ENCODE measurements at regions not wholly inside any gene's neighbourhood (a gene's known extent, or its start where the extent isn't known, plus 50 kb on each side); places are given as distances from the start of the nearest gene placed in this dataset.

DNA sequence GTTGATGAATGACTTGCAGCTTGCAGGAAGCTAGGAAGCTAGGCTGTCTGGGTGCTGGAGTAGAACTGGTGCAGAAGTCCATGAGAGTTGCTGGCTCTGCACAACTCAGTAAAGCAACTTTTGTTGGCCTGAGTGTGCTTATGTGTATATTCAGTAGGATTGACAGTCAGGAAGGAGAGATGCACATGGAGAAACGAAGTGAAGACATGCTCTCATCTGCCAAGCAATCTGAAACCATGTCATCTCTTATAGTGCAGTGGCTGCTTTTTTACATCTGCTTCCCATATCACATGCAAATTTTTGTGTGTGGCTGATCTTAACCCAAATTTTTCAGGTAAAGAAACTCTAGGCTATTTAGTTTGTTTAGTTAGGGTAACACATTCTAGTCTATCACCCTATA, 252.4 kb upstream of the HS3ST5 start:
- no peak for DNase-seq (ENCODE audit: low read depth in 4 of 4, low spot score in 3 of 4)

DNA sequence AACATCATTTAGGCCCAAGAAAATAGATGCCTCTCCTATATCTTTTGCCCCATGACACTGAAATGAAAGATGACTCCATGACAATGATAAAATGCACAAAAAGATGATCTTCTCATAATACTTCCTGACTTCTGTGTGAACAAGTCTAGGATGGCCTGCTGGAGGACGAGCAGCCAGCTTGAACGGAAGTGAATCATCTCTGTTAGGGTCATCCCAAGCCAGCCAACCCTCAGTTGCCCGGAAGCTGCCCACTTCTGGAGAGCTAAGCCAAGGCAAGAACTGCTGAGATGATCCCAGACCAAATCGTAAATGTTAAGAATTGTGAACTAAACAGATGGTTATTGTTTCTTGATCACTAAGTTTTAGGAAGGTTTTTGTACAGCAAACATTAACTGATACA, 249.7 kb upstream of the HS3ST5 start:
- no peak for DNase-seq (ENCODE audit: low read depth in 4 of 4, low spot score in 3 of 4)

DNA sequence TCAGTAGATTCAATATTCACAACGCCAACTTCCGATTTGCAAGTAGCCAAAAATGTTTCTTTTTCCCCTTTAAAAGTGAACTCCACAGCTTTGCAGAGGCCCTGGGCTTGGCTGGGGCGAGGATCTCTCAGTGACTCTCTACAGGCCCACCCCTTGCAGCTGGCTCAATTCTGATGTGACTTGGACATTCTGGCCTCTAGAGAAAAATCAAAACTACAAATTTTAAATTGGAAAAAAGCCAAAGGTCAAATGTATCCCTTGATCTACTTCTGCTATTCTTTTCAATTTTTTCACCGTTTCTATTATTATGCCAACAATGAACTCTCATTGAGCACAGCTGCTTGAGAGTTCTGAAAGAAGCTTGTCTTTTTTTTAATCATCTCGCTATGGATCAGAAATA, 245.9 kb upstream of the HS3ST5 start:
- no peak for DNase-seq (ENCODE audit: low read depth in 4 of 4, low spot score in 3 of 4)

DNA sequence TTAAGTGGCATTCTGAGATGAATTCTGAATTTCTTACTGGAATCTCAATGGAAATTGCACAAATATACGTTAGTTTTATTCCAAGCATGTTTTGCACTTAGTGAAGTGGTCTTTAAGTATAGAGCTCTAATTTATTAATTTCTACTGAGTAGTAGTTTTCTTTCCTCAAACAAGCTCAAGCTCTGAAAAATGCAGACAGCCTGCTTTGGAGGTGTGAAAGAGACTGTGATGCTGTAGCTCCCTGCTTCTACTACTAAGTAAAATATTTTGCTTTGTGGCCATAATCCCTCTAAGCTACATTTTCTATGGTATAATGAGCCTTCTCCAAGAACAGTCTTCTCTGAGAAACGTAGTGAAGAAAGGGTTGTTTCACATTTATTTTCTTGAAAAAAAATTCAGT, 243.5 kb upstream of the HS3ST5 start:
- no peak for DNase-seq (ENCODE audit: low read depth in 4 of 4, low spot score in 3 of 4)

DNA sequence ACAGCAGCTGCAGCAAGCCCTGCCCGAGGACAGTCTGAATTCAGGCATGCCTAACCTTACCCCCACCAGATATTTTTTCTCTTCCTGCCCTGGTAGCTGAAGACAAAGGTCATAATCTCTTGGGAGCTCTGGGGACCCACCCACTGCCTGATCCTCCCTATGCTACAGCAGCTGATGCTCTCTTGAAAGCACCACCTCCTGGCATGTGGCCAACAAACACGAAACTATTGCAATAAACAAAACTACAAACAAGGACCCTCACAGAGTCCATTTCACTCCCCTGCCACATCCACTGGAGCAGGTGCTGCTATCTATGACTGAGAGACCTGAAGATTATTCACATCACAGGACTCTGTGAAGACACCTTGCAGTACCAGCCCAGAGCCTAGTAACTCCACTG, 238.5 kb upstream of the HS3ST5 start:
- DNase-seq (ENCODE audit: low read depth in 4 of 4, low spot score in 3 of 4), result no peak

DNA sequence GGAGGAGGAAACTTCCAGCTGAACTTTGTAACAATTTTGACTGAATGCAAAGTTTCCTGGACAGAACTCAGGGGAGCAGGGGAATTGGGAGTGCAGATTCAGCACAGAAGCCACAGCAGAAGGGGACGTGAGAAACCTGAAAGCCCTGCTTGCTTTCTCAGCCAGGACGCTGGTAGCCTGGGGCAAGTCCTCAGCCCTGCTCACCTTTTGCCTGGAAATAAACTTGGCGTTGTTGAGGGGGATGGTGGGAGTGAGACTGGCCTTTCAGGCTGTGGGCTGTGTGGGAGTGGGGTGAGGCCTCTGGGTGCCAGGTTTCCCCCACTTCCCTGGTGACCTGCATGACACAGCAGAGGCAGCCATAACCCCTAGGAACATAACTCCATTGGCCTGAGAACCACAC, 238.1 kb upstream of the HS3ST5 start:
- no peak for DNase-seq (ENCODE audit: low read depth in 4 of 4, low spot score in 3 of 4)

DNA sequence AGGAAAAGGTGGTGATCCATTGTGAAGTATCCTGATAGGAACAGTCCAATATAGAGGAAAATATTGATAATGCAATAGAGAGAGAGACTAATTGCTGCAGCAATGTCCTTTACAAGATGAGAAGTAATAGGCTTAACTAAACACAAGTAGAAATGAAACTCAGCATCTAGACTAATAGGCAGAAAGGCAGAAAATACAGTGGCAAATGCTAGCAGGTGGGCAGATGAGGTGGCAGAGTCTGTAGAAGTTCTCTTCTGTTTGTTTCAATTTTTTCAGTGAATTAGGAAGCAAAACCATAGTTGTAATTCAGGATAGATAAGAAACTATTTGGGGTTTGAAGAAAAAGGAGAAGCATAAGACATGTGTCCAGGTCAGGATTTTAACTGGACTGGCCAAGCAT, 236.7 kb upstream of the HS3ST5 start:
- no peak for DNase-seq (ENCODE audit: low read depth in 4 of 4, low spot score in 3 of 4)

DNA sequence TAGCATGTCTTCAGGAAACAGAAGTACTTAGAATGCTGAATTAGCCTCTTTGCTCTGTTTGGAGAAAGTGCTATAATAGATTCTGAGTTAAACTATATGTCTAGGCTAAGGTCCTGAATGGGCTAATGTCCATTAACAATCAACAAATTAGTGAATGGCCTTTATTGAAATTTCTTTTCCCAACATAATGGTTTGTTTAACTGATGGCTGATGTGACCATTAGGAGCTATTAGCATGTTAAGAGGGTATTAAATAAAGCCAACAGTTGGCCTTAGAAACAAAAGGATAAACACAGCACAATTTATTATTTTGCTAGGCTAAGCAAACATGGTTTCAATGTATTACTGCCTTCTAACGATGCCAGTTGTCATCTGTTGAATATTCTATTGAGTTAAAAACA, 234.3 kb upstream of the HS3ST5 start:
- no peak for DNase-seq (ENCODE audit: low read depth in 4 of 4, low spot score in 3 of 4)

DNA sequence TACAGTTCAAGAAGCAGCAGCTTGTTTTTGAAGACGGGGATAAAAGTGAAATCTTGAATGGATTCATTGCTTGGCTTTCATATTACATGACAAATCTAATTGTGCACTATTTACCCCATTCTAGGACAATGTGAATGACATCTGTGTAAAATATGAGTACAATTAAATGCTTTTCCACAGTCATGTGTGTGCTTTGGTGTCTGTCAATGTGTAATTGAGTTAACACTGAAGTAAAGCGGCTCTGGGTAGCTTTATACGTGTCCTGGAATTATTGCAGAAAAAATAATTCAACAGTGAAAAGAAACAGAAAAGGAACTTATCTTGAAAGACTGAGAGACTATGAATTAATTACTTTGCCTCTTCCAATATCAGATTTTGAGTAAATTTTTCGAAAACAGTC, 233.5 kb upstream of the HS3ST5 start:
- no peak for DNase-seq (ENCODE audit: low read depth in 4 of 4, low spot score in 3 of 4)

DNA sequence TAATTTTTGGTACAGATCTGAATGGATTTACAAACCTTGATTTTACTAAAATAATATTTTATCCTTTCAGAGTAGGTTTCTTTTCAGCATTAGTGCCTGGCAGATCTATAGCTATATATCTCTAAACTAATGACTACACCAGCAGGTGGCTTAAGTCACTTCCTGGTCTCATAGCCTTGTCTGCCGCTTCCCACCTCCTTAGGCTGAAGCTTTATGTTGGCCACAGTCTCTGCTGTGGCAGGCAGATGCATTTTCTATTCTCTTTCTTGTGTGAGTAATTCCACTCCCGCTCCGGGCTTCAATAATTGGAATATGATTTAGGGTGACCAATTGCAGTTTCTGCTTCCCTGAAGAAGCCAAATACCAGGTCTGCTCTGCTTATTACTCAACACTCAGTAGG, 226.8 kb upstream of the HS3ST5 start:
- no peak for DNase-seq (ENCODE audit: low read depth in 4 of 4, low spot score in 3 of 4)

DNA sequence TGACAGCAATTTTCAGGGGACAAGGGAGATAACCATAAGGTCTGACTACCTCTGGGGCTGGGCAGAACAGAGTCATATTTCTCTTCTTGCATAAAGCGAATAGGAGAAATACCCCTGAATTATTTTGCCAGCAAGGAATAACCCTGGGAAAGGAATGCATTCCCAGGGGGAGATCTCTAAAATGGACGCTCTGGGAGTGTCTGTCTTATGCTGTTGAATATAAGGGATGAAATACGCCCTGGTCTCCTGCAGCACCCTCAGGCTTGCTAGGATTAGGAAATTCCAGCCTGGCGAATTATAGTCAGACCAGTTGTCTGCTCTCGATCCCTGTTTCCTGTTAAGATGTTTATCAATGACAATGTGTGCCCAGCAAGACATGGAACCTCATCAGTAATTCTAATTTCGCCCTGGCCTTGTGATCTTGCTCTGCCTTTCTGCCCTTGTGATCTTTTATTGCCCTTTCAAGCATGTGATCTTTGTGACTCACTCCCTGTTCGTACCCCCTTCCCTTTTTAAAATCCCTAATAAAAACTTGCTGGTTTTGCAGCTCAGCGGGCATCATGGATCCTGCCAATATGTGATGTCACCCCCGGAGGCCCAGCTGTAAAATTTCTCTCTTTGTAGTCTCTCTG, 221.6 kb upstream of the HS3ST5 start:
- no peak for DNase-seq (ENCODE audit: low read depth in 4 of 4, low spot score in 3 of 4)

DNA sequence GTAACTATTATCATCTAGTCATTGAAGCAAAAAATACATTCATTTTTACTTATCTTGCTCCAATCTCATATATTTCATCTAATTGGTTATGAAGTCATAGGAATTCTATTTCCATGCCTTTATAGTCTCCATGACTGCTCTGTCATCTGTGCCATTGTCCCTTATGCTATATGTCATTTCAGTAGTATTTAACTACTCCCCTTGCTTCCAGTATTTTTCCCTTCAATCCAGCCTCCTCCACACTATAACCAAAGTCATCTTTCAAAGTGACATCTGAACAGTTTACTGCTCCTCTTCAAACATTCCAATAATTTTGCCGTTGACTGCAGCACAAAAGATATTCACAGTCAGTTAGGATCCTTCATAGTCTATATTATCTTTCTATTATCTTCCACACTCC, 216.6 kb upstream of the HS3ST5 start:
- no peak for DNase-seq (ENCODE audit: low read depth in 4 of 4, low spot score in 3 of 4)

DNA sequence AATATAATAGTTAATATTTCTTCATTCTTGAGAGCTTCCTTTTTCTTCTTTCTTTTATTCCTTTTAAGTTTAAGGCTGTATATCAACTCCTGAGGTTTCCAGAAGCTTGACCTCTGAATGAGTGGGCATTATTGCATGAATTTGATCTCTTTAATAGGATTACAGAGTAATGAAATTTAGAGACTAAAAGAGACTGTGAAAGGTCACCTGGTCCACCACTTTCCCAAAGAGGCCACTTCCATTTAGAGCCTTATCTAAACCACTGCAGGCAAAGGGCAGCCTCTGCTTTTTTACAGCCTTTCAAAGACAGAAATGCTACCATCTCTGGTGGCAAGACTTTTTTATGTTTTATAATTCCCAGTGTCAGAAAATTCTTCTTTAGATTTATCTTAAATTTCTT, 215.3 kb upstream of the HS3ST5 start:
- DNase-seq (ENCODE audit: low read depth in 4 of 4, low spot score in 3 of 4), result no peak

DNA sequence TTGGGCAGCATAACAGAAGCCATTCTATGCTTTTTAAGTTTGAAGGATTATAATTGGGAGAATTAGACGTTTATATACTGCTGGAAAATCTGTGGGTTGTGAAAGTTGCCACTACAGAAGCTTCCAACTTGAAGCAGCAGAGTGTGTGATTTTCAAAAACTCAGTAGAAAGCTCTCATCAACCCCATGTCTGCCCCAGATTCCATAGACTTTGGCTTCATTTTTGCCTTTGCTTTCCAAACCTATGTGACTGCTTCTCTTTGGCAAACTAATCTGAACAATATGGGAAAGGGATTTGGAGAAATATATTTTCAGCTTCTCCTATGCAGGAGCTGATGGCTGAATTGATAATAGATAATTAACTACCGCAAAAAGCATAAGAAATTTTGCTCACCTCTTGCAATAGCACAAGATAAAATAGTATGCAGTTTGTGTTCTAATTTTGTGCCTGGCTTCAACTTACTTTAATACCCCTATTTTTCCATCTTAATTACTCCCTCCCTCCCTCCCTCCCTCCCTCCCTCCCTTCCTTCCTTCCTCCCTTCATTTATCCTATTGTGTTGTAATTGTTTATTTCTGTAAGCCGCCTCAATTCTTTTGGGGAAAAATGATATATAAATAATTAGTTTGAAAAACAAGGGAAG, 214.1 kb upstream of the HS3ST5 start:
- DNase-seq (ENCODE audit: low read depth in 4 of 4, low spot score in 3 of 4), result no peak

DNA sequence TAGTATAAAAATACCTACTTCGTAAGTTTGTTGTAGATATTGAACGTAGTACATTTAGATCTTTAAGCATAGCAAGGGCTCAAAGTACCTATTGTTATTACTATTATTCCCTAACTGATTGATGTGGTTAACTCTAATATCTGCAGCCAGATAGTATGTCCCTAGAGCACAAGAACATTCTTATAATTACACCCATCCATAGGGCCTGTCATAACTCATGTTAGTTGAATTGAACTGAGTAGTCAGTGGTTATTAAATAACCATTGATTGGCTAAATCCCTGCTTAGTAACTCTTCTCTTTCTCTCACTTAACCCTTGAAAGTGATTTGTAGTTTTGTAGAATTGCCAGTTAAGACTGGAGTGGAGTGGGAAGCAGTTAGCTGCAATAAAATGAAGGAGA, 207.5 kb upstream of the HS3ST5 start:
- no peak for DNase-seq (ENCODE audit: low read depth in 4 of 4, low spot score in 3 of 4)

DNA sequence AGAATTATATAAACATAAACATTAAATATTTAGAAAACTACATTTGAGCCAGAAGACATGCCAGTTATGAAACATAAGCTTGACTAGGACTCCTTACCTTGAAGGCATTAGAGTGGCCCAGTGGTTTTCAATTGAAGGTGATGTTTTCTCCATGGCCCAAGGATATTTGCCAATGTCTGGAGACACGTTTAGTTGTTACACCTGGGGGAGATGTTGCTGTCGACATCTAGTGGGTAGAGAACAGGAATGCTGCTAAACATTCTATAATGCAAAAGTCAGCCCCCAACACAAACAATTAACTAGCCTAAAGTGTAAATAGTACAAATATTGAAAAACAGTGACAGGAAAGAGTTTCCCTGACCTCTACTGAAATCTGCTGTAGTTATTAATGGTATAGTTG, 200.9 kb upstream of the HS3ST5 start:
- no peak for DNase-seq (ENCODE audit: low read depth in 4 of 4, low spot score in 3 of 4)

DNA sequence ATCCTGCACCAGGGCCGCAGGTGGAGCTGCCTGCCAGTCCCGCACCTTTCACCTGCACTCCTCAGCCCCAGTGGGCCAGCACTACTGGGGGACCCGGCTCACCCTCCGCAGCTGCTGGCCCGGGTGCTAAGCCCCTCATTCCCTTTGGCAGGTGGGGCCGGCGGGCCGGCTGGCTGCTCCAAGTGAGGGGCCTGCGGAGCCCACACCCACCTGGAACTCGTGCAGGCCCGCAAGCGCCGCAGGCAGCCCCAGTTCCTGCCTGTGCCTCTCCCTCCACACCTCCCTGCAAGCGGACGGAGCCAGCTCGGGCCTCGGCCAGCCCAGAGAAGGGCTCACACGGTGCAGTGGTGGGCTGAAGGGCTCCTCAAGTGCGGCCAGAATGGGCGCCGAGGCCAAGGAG, 199.0 kb upstream of the HS3ST5 start:
- DNase-seq (ENCODE audit: low read depth in 4 of 4, low spot score in 3 of 4), result no peak

DNA sequence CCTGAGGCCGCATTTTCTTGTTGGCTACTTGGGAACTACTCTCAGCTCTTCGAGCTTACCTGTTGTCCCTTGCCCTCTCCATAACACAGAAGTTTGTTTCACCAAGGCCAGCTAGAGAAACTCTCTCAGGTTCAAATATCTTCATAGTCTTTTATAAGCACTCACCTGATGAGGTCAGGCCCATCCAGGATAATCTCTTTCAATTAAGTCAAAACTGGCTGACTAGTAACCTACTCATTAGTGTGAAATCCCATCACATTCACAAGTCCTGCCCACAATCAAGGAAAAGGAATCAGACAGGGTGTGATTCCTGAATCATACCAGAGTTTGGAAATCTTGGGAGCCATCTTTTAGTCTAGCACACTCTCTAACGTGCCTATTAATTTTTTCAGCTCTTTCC, 195.2 kb upstream of the HS3ST5 start:
- DNase-seq (ENCODE audit: low read depth in 4 of 4, low spot score in 3 of 4), result no peak

DNA sequence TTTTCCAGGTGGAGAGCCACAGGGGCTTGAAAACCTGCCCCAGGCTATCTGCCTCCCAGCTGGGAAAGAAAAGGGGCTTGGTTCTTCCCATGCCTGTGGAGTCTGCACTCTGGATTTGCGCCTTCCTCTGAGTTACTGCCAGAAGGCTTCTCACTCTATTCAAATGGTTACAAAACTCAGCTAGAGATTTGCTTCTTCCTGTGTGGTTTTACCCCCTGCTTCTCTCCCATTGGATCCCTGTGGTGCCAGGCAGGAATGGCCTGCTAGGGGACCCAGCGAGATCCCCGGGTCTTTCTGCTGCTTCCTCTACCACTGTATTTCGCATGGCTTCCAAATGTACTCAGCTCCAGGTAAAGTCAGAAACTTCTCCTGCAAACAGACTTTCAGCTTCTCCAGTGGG, 192.0 kb upstream of the HS3ST5 start:
- no peak for DNase-seq (ENCODE audit: low read depth in 4 of 4, low spot score in 3 of 4)

DNA sequence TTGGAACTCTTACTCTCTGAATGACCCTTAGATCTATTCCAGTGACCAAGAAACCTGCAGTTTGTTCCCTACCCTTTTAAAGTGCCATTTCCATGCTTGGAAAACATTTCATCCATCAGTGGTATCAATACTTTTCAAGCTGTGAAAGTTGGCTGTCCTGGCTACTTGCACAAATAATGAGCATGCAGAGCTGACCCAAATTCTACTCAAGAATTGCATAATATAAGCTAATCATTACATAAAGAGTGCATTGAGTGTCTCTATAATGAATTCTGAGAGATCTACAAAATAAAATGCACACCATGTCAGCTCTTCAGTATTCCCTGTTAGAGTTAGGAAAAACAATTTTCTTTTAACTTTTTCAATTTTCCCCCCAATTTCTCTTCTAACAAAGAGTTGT, 181.3 kb upstream of the HS3ST5 start:
- DNase-seq (ENCODE audit: low read depth in 4 of 4, low spot score in 3 of 4), result no peak

DNA sequence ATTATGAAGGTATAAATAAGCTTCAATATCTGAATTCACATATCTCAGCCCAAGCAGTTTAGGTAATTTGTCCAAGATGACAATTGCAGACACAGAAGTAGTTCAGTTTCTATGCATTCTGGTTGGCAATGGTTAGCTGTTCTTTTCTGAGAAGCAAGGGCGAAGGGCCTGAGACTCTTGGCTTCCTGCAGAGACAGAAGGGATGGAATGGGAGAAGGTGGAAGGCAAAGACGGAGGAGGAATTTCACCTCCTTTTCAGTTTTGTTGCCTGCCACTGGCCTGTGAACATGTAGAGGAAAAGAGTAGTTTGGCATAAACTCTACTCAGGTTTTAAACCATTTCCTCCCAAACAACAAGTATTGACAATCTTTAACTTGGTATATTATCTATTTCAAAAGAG, 180.7 kb upstream of the HS3ST5 start:
- no peak for DNase-seq (ENCODE audit: low read depth in 4 of 4, low spot score in 3 of 4)

DNA sequence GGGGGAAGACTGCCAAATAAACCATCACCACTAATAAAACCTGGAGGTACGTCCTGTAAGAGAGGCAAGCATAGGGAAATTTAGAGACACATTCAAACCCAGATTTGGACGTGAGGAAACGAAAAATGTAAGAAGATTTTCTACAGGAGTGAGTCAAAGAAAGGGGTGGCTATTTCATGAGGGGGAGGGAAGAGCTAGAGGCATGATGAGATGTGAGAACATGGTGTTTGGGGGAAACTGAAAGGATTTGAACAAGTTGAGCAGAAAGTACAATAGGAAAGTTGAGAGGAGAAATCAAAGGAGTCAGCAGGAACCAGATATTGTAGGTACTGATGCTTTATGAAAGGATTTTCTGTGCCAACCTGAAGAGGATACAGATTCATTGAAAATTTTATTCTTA, 179.1 kb upstream of the HS3ST5 start:
- DNase-seq (ENCODE audit: low read depth in 4 of 4, low spot score in 3 of 4), result no peak

DNA sequence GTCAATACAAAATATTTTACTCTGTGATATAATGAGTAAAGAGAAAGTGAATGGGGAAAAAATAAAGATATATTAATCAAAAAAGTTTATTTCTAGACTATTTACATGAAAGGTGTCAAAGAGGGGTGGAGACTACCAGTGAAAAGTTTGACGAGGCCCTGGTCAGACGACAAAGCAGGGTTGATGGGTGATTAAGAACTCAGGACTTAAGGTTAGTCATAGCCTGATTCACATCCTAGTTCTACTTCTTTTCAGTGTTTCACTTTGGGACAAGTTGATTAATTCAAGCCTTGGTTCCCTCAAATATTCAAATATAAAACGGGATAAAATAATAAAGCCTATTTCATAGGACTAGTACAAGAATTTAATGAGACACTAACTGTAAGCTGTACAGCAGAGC, 178.2 kb upstream of the HS3ST5 start:
- no peak for DNase-seq (ENCODE audit: low read depth in 4 of 4, low spot score in 3 of 4)

Data from left renal pelvis (tissue), 4 donors.